ENCODE measurements at regions not wholly inside any gene's neighbourhood (a gene's known extent, or its start where the extent isn't known, plus 50 kb on each side); places are given as distances from the start of the nearest gene placed in this dataset.

DNA sequence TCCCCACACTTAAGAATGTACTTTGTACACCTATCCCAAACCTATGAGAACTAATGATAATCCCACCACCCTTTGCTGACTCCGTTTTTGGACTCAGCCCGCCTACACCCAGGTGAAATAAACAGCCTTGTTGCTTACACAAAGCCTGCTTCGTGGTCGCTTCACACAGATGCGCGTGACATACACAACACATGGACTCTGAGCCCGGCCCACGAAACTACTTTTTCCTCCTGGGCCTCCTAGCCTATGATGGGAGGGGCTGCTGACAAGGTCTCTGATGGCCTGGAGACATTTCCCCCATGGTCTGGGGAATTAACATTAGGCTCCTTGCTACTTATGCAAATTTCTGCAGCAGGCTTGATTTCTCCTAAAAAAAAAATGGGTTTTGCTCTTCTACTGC, 1176.4 kb upstream of the RAG2 start:
- DNase-seq (ENCODE audit: low read depth in 2 of 2), result no peak

GRCh38 chr11:37770145-37770544, 1172.1 kb upstream of the RAG2 start:
- DNase-seq (ENCODE audit: low read depth in 2 of 2), result no peak

DNA sequence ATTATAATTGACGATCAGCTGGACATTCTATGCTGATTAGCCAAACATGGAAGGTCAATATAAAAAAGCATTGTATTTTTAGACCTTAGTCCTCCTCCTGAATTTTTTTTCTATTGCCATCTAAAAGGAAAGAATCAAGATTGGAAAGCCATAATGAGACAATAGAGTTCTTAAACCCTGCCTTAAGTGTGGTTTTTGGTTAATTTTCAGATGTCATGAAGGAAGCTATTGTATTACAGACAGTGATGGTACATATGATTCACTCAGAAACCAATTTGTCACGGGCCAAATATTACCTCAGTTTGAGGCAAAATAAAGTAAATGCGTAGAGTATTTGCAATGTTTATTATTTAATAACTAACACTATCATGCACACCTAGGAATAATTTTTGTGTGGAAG, 1164.0 kb upstream of the RAG2 start:
- DNase-seq (ENCODE audit: low read depth in 2 of 2), result no peak

- DNase-seq (ENCODE audit: low read depth in 2 of 2), result no peak
These were observed 1157.5 kb upstream of the RAG2 start for GRCh38 chr11:37755521-37755920.

DNA sequence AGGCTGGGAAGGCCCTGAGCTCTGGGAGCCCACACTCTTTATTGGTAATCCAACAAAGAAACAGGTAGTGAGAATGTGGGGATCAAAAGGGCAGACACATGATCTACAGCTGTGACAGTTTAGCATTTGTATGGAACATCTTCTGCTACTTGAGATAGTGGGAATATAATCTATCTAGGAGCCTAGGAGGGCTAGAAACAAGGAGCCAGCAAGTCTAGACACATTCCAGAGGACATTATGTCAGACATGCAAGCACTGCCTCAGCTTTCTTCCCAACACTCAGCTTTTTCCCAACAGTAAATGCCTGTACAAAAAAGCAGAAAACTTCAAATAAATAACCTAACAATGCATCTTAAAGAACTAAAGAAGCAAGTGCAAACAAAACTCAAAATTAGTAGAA, 1150.6 kb upstream of the RAG2 start:
- no peak for DNase-seq (ENCODE audit: low read depth in 2 of 2)

DNA sequence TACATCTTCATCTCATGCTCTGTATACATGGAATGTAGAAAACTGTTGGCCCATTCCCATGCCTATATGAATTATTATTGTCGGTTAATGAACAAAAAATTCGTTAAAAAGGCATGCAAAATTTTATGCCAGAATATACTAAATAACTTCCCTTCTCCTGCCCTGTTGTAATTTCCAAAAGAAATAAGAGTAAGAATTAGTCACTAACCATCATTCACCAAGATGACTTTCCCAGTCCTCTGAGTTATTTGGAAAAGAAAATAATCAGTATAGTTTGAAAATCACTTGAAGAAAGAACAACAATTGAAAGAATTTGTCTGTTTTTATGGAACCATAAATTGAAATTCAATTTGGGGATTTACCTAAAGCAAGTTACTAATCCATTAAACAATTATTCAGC, 1149.1 kb upstream of the RAG2 start:
- no peak for DNase-seq (ENCODE audit: low read depth in 2 of 2)

DNA sequence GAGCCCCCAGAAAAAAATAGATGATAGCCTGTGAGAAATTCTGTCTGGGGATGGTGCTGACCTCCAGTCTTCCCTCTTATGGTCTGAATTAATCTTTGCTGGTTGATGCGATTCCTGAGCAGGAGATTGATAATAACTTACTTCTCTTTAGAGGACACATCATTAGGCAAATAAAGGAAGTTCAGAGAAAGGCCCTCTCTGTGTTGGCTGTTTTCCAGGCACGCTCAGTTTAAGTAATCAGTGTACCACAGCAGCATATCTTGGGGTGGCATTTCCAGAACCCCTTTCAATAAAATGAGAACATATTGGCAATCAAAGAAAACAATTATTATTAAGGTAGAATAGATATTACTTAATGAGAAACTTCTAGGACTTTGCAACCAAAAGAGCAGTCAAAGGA, 1129.3 kb upstream of the RAG2 start:
- no peak for DNase-seq (ENCODE audit: low read depth in 2 of 2)

GRCh38 chr11:37724315-37724714, 1126.3 kb upstream of the RAG2 start:
- DNase-seq (ENCODE audit: low read depth in 2 of 2), result no peak

DNA sequence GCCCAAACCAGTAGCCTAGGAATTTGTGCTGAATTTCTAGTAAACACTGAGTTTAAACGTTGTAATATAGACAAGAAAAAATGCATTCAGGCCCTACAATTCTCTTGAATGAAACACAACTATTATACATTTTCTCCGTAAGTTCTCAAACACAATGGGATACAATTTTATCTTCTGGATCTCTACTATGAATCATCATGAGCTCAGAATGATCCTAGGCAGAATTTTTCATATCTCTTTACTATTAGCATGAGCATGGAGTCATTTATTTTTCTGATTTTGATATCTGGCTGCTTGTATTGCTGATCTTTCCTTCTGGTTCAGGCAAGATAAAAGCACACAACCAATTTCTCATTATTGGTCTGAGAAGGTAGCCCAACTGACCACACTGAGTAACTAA, 1123.4 kb upstream of the RAG2 start:
- DNase-seq (ENCODE audit: low read depth in 2 of 2), result no peak

DNA sequence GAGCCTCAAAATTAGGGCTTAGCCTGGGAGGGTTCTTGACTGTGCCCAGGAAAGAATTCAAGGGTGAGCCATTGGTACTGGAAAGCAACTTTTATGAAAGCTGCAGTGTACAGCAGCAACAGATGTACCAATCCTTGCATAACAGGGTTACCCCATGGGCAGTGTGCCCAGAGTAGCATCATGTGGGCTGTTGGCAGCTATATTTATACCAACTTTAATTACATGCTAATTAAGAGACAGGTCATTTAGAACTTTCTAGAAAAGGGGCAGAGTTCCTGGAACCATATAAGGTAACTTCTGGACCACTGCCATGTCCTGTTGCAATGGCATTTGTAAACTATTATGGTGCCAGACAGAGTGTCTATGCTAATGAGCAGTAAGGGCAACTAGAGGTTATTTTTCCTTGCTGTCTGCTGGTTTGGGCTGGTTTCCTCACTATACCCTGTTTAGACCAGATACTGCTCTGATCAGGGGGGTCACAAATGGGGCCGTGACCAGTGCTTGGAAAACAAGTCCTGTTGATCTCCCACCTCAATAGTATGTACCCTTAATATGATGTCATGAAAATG, 1120.5 kb upstream of the RAG2 start:
- DNase-seq (ENCODE audit: low read depth in 2 of 2), result no peak

- DNase-seq (ENCODE audit: low read depth in 2 of 2), result no peak
These were observed 1114.2 kb upstream of the RAG2 start for GRCh38 chr11:37712251-37712650.

DNA sequence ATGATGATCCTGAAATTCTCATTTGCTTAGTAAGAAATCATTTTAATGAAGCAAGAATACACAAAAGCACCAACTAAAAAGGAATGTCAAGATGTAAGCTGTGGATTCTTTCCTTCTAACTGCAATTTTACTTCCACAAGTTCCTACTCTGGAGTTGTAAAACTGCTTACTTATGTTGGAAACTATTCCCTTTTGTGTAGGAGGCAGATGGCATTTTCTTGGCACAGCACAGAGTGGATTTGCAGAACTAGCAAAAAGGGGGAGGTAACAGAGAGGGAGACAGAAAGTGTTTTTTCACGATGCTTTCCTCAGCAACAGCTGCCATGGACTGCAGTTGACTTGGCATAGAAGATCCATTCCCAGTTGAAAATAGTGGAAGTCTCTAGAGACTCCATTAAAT, 1112.0 kb upstream of the RAG2 start:
- no peak for DNase-seq (ENCODE audit: low read depth in 2 of 2)

DNA sequence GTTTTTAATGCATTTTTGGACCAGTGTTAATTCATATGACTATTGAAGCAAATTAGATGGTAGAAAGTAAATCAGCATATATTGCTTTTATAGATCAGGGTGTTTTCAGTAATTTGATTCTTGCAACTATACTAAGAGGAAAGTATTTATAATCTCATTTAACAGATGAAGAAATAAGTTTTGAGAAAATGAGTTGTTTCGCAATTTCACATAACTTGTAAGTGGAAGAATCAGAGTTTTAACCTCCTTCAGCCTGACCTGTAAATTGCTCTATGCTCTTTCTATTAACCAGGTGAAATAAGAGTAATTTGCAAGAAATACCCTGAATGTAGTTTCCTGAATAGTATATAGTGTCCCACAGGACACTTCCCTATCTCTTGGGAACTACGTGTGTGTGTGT, 1106.8 kb upstream of the RAG2 start:
- DNase-seq (ENCODE audit: low read depth in 2 of 2), result no peak

GRCh38 chr11:37699644-37700043, 1101.6 kb upstream of the RAG2 start:
- DNase-seq (ENCODE audit: low read depth in 2 of 2), result no peak

DNA sequence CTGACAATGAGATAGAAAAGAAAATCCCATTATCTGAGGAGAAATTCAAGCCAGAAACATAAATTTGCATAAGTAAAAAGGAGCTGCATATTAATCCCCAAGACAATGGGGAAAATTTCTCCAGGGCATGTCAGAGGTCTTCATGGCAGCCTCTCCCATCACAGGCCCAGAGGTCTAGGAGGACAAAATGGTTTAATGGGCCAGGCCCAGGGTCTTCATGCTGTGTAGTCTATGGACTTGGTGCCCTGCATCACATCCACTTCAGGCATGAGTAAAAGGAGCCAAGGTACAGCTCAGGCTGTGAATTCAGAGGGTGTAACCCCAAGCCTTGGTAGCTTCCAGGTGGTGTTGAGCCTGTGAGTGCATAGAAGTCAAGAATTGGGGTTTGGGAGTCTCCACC, 1097.2 kb upstream of the RAG2 start:
- no peak for DNase-seq (ENCODE audit: low read depth in 2 of 2)

- DNase-seq (ENCODE audit: low read depth in 2 of 2), result no peak
These were observed 1091.9 kb upstream of the RAG2 start for GRCh38 chr11:37689951-37690350.

DNA sequence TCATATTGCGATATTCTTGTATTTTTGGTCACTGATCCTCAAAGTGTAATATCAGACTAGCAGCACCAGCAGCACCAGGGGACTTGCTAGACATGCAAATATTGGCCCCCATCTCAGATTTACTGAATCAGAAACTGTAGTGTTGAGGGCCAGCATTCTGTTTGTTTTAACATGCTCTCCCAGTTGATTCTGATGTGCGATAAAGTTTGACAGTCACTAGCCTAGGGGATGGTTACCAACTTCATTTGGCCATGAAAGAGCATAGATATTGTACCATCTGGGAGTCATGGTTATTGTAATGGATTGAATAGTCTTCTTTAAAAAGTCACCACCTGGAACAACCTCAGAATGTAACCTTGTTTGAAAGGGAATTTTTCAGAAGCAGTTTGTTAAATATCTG, 1090.4 kb upstream of the RAG2 start:
- no peak for DNase-seq (ENCODE audit: low read depth in 2 of 2)

DNA sequence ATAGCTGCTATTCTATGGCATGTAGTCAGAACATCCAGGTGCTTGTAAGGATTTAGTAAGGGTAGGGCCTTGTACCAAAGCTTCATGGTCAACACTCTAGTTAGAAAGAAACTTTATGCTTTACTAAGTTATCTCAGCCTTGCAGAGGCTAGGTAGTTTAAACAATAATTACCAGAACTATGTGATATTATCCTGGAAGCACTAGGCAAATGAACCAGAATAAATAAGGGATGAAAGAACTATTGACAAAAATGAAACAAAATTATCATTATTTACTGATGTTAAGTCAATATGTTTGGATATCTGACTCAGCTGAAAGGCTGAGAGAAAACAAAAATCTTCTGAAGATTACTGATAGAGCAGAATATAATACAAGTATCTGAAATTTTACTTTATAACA, 1089.1 kb upstream of the RAG2 start:
- no peak for DNase-seq (ENCODE audit: low read depth in 2 of 2)

- no peak for DNase-seq (ENCODE audit: low read depth in 2 of 2)
These were observed 1073.3 kb upstream of the RAG2 start for GRCh38 chr11:37671321-37671720.

DNA sequence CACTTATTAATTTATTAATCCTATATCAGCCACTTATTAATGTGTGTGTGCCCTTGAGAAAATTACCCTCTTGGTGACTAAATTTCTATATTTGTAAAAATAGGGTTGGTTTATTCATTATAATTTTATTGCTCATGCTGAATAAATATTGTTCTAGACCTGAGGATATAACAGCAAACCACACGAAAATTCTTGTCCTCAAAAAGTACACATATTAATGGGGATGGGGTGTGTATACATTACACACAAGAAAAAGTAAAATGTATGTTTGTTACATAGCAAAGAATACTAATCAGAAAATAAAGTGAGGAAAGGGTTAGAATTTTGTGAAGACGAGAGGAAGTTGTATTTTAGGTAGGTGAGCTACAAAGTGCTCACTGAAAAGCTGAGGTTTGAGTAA, 1068.9 kb upstream of the RAG2 start:
- DNase-seq (ENCODE audit: low read depth in 2 of 2), result no peak

- DNase-seq (ENCODE audit: low read depth in 2 of 2), result no peak
These were observed 1059.6 kb upstream of the RAG2 start for GRCh38 chr11:37657645-37658044.

DNA sequence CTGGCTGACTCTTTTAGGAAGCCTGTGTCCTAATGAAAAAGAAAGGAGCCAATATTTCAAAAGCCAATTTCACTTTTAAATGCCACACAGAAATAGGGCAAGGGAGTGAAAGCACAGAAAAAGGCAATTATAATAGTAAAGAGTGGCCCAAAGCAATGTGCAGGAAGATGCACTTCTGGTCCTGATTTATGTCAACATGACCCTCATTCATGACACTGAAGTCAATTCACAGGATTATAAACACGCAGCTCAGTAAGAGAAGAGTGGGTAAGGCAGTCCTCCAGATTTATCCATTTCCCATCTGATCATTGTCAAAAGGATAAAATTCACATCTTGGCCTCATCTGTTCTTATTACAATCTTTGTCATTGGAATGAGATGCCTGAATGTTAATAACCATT, 1049.7 kb upstream of the RAG2 start:
- no peak for DNase-seq (ENCODE audit: low read depth in 2 of 2)

GRCh38 chr11:37643968-37644367, 1045.9 kb upstream of the RAG2 start:
- no peak for DNase-seq (ENCODE audit: low read depth in 2 of 2)

GRCh38 chr11:37642296-37642695, 1044.3 kb upstream of the RAG2 start:
- DNase-seq (ENCODE audit: low read depth in 2 of 2), result no peak

DNA sequence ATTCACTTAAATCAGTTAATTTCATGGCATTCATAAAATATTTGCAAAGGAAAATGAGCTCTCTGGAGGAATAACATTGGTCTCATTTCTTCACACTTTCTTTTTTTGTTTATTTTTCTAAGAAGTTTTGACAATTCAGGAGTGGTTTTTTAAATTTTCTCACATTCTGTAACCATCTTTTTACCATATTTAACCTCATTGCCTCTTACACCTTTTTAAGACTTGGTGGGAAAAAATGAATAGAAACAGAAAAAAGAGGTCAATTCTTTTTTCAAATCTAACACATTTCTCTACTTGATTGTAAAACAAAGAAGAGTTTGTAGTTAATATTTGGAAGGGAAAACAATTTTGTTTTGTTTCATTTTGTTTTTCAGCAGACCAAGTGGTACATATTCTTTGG, 1034.7 kb upstream of the RAG2 start:
- DNase-seq (ENCODE audit: low read depth in 2 of 2), result no peak
